GM19438 (cell line): ENCODE measurements at regions not wholly inside any gene's neighbourhood (a gene's known extent, or its start where the extent isn't known, plus 50 kb on each side); places are given as distances from the start of the nearest gene placed in this dataset.

Experiments used
- ATAC-seq: cut with Tn5 transposase; IDR thresholded peaks from one replicate; pipeline ENCODE4 v1.9.1; 2021; ENCODE audit warnings: low read depth; ENCODE audit not compliant: unreplicated experiment

GRCh38 chr2:51681854-51682253, 649.9 kb upstream of the NRXN1 start:
- ATAC-seq, result no peak

- no peak for ATAC-seq
Observed at GRCh38 chr2:51673628-51674027, 641.7 kb upstream of the NRXN1 start.

GRCh38 chr2:51667679-51668078, 635.7 kb upstream of the NRXN1 start:
- no peak for ATAC-seq

- no peak for ATAC-seq
Observed at GRCh38 chr2:51662187-51662586, 630.3 kb upstream of the NRXN1 start.

- no peak for ATAC-seq
Observed at GRCh38 chr2:51657849-51658248, 625.9 kb upstream of the NRXN1 start.

GRCh38 chr2:51650769-51651168, 618.8 kb upstream of the NRXN1 start:
- no peak for ATAC-seq

- no peak for ATAC-seq
Observed at GRCh38 chr2:51649366-51649765, 617.4 kb upstream of the NRXN1 start.

- ATAC-seq, result no peak
Observed at GRCh38 chr2:51638811-51639210, 606.9 kb upstream of the NRXN1 start.

- ATAC-seq, result no peak
Observed at GRCh38 chr2:51633073-51633472, 601.1 kb upstream of the NRXN1 start.

GRCh38 chr2:51629406-51629805, 597.5 kb upstream of the NRXN1 start:
- no peak for ATAC-seq

GRCh38 chr2:51628917-51629316, 597.0 kb upstream of the NRXN1 start:
- ATAC-seq, result no peak

GRCh38 chr2:51624995-51625394, 593.1 kb upstream of the NRXN1 start:
- no peak for ATAC-seq

- no peak for ATAC-seq
Observed at GRCh38 chr2:51620796-51621195, 588.9 kb upstream of the NRXN1 start.

GRCh38 chr2:51619961-51620360, 588.0 kb upstream of the NRXN1 start:
- ATAC-seq, result no peak

GRCh38 chr2:51612387-51612786, 580.5 kb upstream of the NRXN1 start:
- ATAC-seq, result no peak

GRCh38 chr2:51601706-51602105, 569.8 kb upstream of the NRXN1 start:
- ATAC-seq, result no peak

- ATAC-seq, result no peak
Observed at GRCh38 chr2:51597086-51597485, 565.2 kb upstream of the NRXN1 start.

GRCh38 chr2:51595836-51596235, 563.9 kb upstream of the NRXN1 start:
- ATAC-seq, result no peak

- ATAC-seq, result no peak
Observed at GRCh38 chr2:51581636-51582267, 549.8 kb upstream of the NRXN1 start.

GRCh38 chr2:51579412-51579811, 547.5 kb upstream of the NRXN1 start:
- ATAC-seq, result no peak

GRCh38 chr2:51575181-51575580, 543.2 kb upstream of the NRXN1 start:
- ATAC-seq, result no peak

GRCh38 chr2:51559026-51559425, 527.1 kb upstream of the NRXN1 start:
- no peak for ATAC-seq

GRCh38 chr2:51553476-51553875, 521.5 kb upstream of the NRXN1 start:
- ATAC-seq, result no peak
